H1 (cell line): ENCODE measurements at regions not wholly inside any gene's neighbourhood (a gene's known extent, or its start where the extent isn't known, plus 50 kb on each side); places are given as distances from the start of the nearest gene placed in this dataset.

Experiments used
- CTCF ChIA-PET: fragments of 300-600 bp; sonication (Branson Sonifier 250); formaldehyde crosslinking; loops from one replicate; lab custom pipeline; 2021; ENCODE audit not compliant: partially characterized antibody; lab: Charles Lee
- POLR2A ChIA-PET: fragments of 300-600 bp; sonication (Branson Sonifier 250); formaldehyde crosslinking; loops from one replicate; lab custom pipeline; 2021; ENCODE audit warnings: inconsistent platforms; ENCODE audit not compliant: partially characterized antibody; lab: Charles Lee
- DNase-seq, 2 experiments: peaks; one replicate each; pipeline versions ENCODE4 v3.0.0 to v3.0.0-alpha.2; 2010 to 2022; ENCODE audit warnings: low spot score in 2 of 2, low read depth in 1 of 2, mixed read lengths in 1 of 2
- FAIRE-seq: peaks from 2 replicates; lab custom pipeline; 2011; peaks lifted over from hg19 to GRCh38; lab: Jason Lieb, UNC
- H2AFZ ChIP-seq: 2 replicates; pipeline ENCODE4 v1.8.1; 2012; ENCODE audit warnings: low read length, inconsistent platforms
- H2AK5ac ChIP-seq: 2 replicates; pipeline ENCODE4 v1.6.1; 2013; ENCODE audit warnings: low read depth, low read length
- H2BK120ac ChIP-seq: replicated peaks from 2 replicates; pipeline ENCODE3; 2013; ENCODE audit warnings: low read depth, low read length, inconsistent platforms
- H2BK12ac ChIP-seq: 2 replicates; pipeline ENCODE4 v1.6.1; 2013; ENCODE audit warnings: low read depth, low read length
- H2BK15ac ChIP-seq: 2 replicates; pipeline ENCODE4 v1.6.1; 2013; ENCODE audit warnings: low read length
- H2BK20ac ChIP-seq: 2 replicates; pipeline ENCODE4 v1.6.1; 2013; ENCODE audit warnings: low read length
- H2BK5ac ChIP-seq: 2 replicates; pipeline ENCODE4 v1.6.1; 2013; ENCODE audit warnings: low read depth, low read length
- H3K14ac ChIP-seq: 2 replicates; pipeline ENCODE4 v1.6.1; 2013; ENCODE audit warnings: inconsistent platforms; ENCODE audit not compliant: insufficient read length
- H3K18ac ChIP-seq: 2 replicates; pipeline ENCODE4 v1.6.1; 2013; ENCODE audit warnings: low read length; ENCODE audit errors: extremely low read depth
- H3K23ac ChIP-seq: 2 replicates; pipeline ENCODE4 v1.6.1; 2013; ENCODE audit warnings: inconsistent platforms; ENCODE audit not compliant: insufficient read length
- H3K23me2 ChIP-seq: 2 replicates; pipeline ENCODE4 v1.6.1; 2013; ENCODE audit warnings: low read depth, low read length
- H3K27ac ChIP-seq: 2 replicates; pipeline ENCODE4 v1.6.1; 2011; ENCODE audit warnings: low read depth, low read length, inconsistent platforms
- H3K27me3 ChIP-seq, 4 experiments: replicated peaks in 1 of 4; 1 replicate in 1 of 4; 2 replicates in 3 of 4; pipeline versions ENCODE4 v1.6.1 to v1.8.1; 2011 to 2013; ENCODE audit warnings: low read length in 3 of 4, mild to moderate bottlenecking in 3 of 4, inconsistent platforms in 2 of 4, mixed read lengths in 2 of 4, moderate library complexity in 1 of 4; ENCODE audit not compliant: control insufficient read depth in 3 of 4, insufficient read depth in 3 of 4; ENCODE audit errors: extremely low read depth in 1 of 4
- H3K36me3 ChIP-seq, 4 experiments: 2 replicates each; pipeline versions ENCODE4 v1.6.1 to v1.8.1; 2011 to 2013; ENCODE audit warnings: mild to moderate bottlenecking in 4 of 4, low read length in 3 of 4, moderate library complexity in 2 of 4, control low read depth in 1 of 4, inconsistent platforms in 1 of 4; ENCODE audit not compliant: insufficient read depth in 4 of 4, control insufficient read depth in 2 of 4
- H3K4ac ChIP-seq: replicated peaks from 2 replicates; pipeline ENCODE3; 2013; ENCODE audit warnings: low read length, low read depth, mixed read lengths, inconsistent platforms; ENCODE audit not compliant: insufficient read length
- H3K4me1 ChIP-seq, 4 experiments: replicated peaks in 1 of 4; 1 replicate in 1 of 4; 2 replicates in 3 of 4; pipeline versions ENCODE4 v1.6.1 to v1.8.1; 2011 to 2013; ENCODE audit warnings: low read length in 3 of 4, inconsistent platforms in 2 of 4, mixed read lengths in 1 of 4; ENCODE audit not compliant: insufficient read depth in 4 of 4, control insufficient read depth in 3 of 4
- H3K4me2 ChIP-seq, 2 experiments: 2 replicates each; pipeline versions ENCODE4 v1.6.1 to v1.8.1; 2011 to 2013; ENCODE audit warnings: low read depth in 2 of 2, low read length in 2 of 2, control low read depth in 1 of 2, inconsistent platforms in 1 of 2, mild to moderate bottlenecking in 1 of 2; ENCODE audit not compliant: insufficient read depth in 1 of 2
- H3K4me3 ChIP-seq, 4 experiments: fragments of 200-600, 300-600 bp in 1 of 4; sonication (generic), shearing (Covaris generic), sonication (Bioruptor Twin) in 1 of 4; 2 replicates each; pipeline versions ENCODE4 v1.5.1 to v1.8.1; 2011 to 2016; ENCODE audit warnings: low read length in 4 of 4, low read depth in 3 of 4, control low read depth in 2 of 4, inconsistent platforms in 2 of 4, mild to moderate bottlenecking in 2 of 4, mixed read lengths in 1 of 4, moderate library complexity in 1 of 4; ENCODE audit not compliant: insufficient read depth in 2 of 4; ENCODE audit errors: extremely low read depth in 1 of 4
- H3K56ac ChIP-seq: replicated peaks from 2 replicates; pipeline ENCODE3; 2013; ENCODE audit warnings: low read depth, mild to moderate bottlenecking, mixed read lengths, low read length, inconsistent platforms; ENCODE audit not compliant: insufficient read length
- H3K79me1 ChIP-seq: 2 replicates; pipeline ENCODE4 v1.6.1; 2013; ENCODE audit warnings: low read depth, low read length, control low read depth
- H3K79me2 ChIP-seq, 2 experiments: 2 replicates each; pipeline versions ENCODE4 v1.6.1 to v1.8.1; 2012 to 2013; ENCODE audit warnings: low read length in 2 of 2, mild to moderate bottlenecking in 2 of 2, inconsistent platforms in 1 of 2; ENCODE audit not compliant: insufficient read depth in 2 of 2, control insufficient read depth in 1 of 2
- H3K9ac ChIP-seq, 4 experiments: replicated peaks in 1 of 4; 1 replicate in 1 of 4; 2 replicates in 3 of 4; pipeline versions ENCODE4 v1.6.1 to v1.8.1; 2011 to 2013; ENCODE audit warnings: low read depth in 3 of 4, low read length in 3 of 4, control low read depth in 2 of 4, mild to moderate bottlenecking in 2 of 4, moderate library complexity in 2 of 4, inconsistent platforms in 1 of 4; ENCODE audit errors: extremely low read depth in 1 of 4
- H3K9me3 ChIP-seq, 2 experiments: 2 replicates each; pipeline versions ENCODE4 v1.6.1 to v1.8.1; 2012 to 2013; ENCODE audit warnings: mild to moderate bottlenecking in 2 of 2, moderate library complexity in 2 of 2, control low read depth in 1 of 2, inconsistent platforms in 1 of 2, low read depth in 1 of 2, low read length in 1 of 2, mixed read lengths in 1 of 2; ENCODE audit not compliant: insufficient read depth in 2 of 2
- H4K20me1 ChIP-seq, 2 experiments: replicated peaks in 1 of 2; 2 replicates each; pipeline versions ENCODE3 to v1.8.1; 2011 to 2013; ENCODE audit warnings: inconsistent platforms in 2 of 2, low read length in 2 of 2, mild to moderate bottlenecking in 1 of 2; ENCODE audit not compliant: insufficient read depth in 2 of 2, control insufficient read depth in 1 of 2
- H4K5ac ChIP-seq: 2 replicates; pipeline ENCODE4 v1.6.1; 2013; ENCODE audit warnings: low read length, low read depth, mixed read lengths, inconsistent platforms; ENCODE audit not compliant: insufficient read length
- H4K8ac ChIP-seq: 2 replicates; pipeline ENCODE4 v1.8.0; 2013; ENCODE audit warnings: mild to moderate bottlenecking, moderate library complexity, low read length, inconsistent platforms; ENCODE audit not compliant: insufficient read depth; ENCODE audit errors: extremely low read depth
- H4K91ac ChIP-seq: replicated peaks from 2 replicates; pipeline ENCODE3; 2013; ENCODE audit warnings: low read length, mixed read lengths, inconsistent platforms; ENCODE audit not compliant: insufficient read length
- KDM1A ChIP-seq: fragments of 200-600, 300-600 bp; sonication (generic); IDR thresholded peaks from 2 replicates; pipeline ENCODE4 v1.7.1; 2016; ENCODE audit warnings: mild to moderate bottlenecking, low read length, borderline replicate concordance

DNA sequence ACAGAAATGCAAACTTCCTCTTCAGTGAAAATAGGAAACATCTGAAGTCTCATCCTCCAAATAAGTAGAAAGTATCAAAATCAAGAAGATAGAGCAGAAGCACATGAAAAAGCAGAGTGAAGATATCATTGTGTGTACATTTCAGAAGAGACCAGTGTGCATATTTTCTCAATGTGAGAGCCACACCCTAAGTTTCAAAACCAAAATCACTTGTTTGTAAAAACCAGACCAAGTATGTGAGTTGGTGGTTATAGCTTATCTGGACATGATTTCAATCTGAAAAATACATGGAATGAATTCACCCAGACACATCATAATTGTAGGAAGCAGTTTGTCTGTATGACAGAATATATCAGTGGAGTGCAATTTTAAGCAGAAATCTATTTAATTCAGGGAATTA, 536.0 kb downstream of the JRKL start:
- H3K23me2 ChIP-seq: no peaks in the 10 kb centered on the region
- H4K5ac ChIP-seq: no peak overlapping the region
- no peaks in the 10 kb centered on the region for H3K4me1 ChIP-seq
- no peak overlapping the region for H3K14ac ChIP-seq
- POLR2A ChIA-PET: no interaction called here
- no peak overlapping the region for H3K9ac ChIP-seq
- H3K56ac ChIP-seq: no peak overlapping the region
- no peaks in the 10 kb centered on the region for H3K79me2 ChIP-seq
- no peak overlapping the region for H3K23ac ChIP-seq
- no peak overlapping the region for H2BK5ac ChIP-seq
- H2AK5ac ChIP-seq: no peak overlapping the region
- H3K18ac ChIP-seq: no peak overlapping the region
- H2BK120ac ChIP-seq: no peak overlapping the region
- H3K27ac ChIP-seq: no peak overlapping the region
- FAIRE-seq (no peak), DNase-seq (no peak)
- no peak overlapping the region for H2BK12ac ChIP-seq
- no peaks in the 10 kb centered on the region for H3K9me3 ChIP-seq
- H4K91ac ChIP-seq: no peak overlapping the region
- no peaks in the 10 kb centered on the region for H3K36me3 ChIP-seq
- H2BK20ac ChIP-seq: no peak overlapping the region
- no peak overlapping the region for H2AFZ ChIP-seq
- H3K79me1 ChIP-seq: no peaks in the 10 kb centered on the region
- H2BK15ac ChIP-seq: no peak overlapping the region
- no peak for TF ChIP-seq KDM1A
- H3K27me3 ChIP-seq: no peaks in the 10 kb centered on the region
- no peak overlapping the region for H4K8ac ChIP-seq
- H3K4me3 ChIP-seq: no peak overlapping the region
- no peak overlapping the region for H3K4me2 ChIP-seq
- CTCF ChIA-PET: interaction anchor here (1.1 kb wide), 1 partner anchor 19 kb away, joined by 3 read pairs; no protein-coding TSS in a partner anchor
- no peak overlapping the region for H3K4ac ChIP-seq
- no peaks in the 10 kb centered on the region for H4K20me1 ChIP-seq
